ENCODE measurements at regions not wholly inside any gene's neighbourhood (a gene's known extent, or its start where the extent isn't known, plus 50 kb on each side); places are given as distances from the start of the nearest gene placed in this dataset.

DNA sequence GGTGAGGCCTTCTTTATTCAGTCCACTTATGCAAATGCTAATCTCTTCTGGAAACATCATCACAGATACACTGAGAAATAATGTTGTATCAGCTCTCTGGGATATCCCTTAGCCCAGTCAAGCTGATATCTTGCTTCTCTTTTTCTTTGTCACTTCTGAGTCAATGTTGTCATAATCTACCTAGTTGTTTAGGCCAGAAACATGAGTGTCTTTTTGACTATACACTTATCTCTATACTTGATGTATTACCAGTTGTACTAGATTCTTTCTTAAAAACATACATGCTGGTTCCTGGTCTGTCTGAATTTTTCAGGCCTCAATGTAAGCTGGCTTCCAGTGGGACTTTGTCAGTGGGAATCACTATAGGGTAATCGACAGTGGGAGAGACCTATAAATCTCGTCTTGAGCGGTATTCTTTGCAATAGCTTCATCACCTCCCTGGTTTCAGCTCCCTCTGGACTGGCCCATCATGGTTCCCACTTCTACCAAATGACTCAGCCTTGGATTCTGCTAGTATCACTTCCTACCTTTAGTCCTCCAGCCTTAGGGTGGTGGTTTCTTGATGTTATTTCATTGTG lies 135.2 kb upstream of the CYYR1 start:
- TF ChIP-seq, protein P1, sequence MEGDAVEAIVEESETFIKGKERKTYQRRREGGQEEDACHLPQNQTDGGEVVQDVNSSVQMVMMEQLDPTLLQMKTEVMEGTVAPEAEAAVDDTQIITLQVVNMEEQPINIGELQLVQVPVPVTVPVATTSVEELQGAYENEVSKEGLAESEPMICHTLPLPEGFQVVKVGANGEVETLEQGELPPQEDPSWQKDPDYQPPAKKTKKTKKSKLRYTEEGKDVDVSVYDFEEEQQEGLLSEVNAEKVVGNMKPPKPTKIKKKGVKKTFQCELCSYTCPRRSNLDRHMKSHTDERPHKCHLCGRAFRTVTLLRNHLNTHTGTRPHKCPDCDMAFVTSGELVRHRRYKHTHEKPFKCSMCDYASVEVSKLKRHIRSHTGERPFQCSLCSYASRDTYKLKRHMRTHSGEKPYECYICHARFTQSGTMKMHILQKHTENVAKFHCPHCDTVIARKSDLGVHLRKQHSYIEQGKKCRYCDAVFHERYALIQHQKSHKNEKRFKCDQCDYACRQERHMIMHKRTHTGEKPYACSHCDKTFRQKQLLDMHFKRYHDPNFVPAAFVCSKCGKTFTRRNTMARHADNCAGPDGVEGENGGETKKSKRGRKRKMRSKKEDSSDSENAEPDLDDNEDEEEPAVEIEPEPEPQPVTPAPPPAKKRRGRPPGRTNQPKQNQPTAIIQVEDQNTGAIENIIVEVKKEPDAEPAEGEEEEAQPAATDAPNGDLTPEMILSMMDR (IDR thresholded peaks at IDR 0.05), result no peak
- no peak for TF ChIP-seq POLR2A (IDR thresholded peaks at IDR 0.05)

Data from right lobe of liver (tissue), 4 donors.